Endothelial cell (in vitro differentiated cells): ENCODE measurements at regions not wholly inside any gene's neighbourhood (a gene's known extent, or its start where the extent isn't known, plus 50 kb on each side); places are given as distances from the start of the nearest gene placed in this dataset.

Experiments used
- DNase-seq: peaks from one replicate; pipeline ENCODE4 v3.0.0; 2021; ENCODE audit warnings: low spot score
- H3K27ac Mint-ChIP-seq: one replicate; pipeline ENCODE4 v1.8.0; 2021; ENCODE audit warnings: mixed read lengths, inconsistent platforms; ENCODE audit not compliant: unreplicated experiment
- H3K27me3 Mint-ChIP-seq: one replicate; pipeline ENCODE4 v1.8.0; 2021; ENCODE audit warnings: mild to moderate bottlenecking, moderate library complexity, mixed read lengths, inconsistent platforms; ENCODE audit not compliant: unreplicated experiment
- H3K36me3 Mint-ChIP-seq: one replicate; pipeline ENCODE4 v1.8.0; 2021; ENCODE audit warnings: mild to moderate bottlenecking, low read depth, mixed read lengths, inconsistent platforms; ENCODE audit not compliant: unreplicated experiment
- H3K4me1 Mint-ChIP-seq: one replicate; pipeline ENCODE4 v1.8.0; 2021; ENCODE audit warnings: mild to moderate bottlenecking, mixed read lengths, inconsistent platforms; ENCODE audit not compliant: unreplicated experiment
- H3K4me3 Mint-ChIP-seq: one replicate; pipeline ENCODE4 v1.8.0; 2021; ENCODE audit warnings: mild to moderate bottlenecking, mixed read lengths, inconsistent platforms; ENCODE audit not compliant: unreplicated experiment
- H3K9me3 Mint-ChIP-seq: one replicate; pipeline ENCODE4 v1.8.0; 2021; ENCODE audit warnings: mixed read lengths, inconsistent platforms; ENCODE audit not compliant: unreplicated experiment
- TF ChIP-seq, protein P1 (sequence below): fragments of 200-600 bp; sonication (generic); IDR thresholded peaks from one replicate; pipeline ENCODE4 v1.5.0; 2021; ENCODE audit warnings: antibody characterized with exemption; ENCODE audit not compliant: unreplicated experiment

DNA sequence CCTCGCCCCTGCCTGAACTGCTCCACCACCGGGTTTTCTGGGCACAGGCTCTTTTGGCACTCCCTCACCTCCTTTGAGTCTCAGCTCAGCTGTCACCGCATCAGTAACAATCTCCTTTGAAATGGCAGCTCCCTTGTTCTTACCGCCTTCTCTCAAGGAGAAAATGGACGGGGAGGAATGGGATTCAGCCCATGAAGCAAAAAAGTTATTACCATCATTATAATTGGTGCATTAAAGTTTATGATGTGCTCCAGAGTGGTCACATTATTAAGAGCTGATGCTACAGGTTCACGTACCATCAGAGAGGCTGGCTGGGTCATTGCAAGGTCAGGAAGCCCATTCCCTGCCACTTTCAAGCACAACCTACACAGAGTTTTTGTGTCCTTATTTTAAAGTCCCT lies 344.7 kb downstream of the AGTPBP1 start:
- Mint-ChIP-seq H3K9me3 (no peaks in the 10 kb centered on the region), H3K27me3 (no peaks in the 10 kb centered on the region), H3K4me1 (peaks cover 10% of the 10 kb centered on the region), H3K4me3 (no peak overlapping the region), H3K36me3 (no peaks in the 10 kb centered on the region), H3K27ac (no peak overlapping the region)
- DNase-seq: no peak
- TF ChIP-seq, protein P1, sequence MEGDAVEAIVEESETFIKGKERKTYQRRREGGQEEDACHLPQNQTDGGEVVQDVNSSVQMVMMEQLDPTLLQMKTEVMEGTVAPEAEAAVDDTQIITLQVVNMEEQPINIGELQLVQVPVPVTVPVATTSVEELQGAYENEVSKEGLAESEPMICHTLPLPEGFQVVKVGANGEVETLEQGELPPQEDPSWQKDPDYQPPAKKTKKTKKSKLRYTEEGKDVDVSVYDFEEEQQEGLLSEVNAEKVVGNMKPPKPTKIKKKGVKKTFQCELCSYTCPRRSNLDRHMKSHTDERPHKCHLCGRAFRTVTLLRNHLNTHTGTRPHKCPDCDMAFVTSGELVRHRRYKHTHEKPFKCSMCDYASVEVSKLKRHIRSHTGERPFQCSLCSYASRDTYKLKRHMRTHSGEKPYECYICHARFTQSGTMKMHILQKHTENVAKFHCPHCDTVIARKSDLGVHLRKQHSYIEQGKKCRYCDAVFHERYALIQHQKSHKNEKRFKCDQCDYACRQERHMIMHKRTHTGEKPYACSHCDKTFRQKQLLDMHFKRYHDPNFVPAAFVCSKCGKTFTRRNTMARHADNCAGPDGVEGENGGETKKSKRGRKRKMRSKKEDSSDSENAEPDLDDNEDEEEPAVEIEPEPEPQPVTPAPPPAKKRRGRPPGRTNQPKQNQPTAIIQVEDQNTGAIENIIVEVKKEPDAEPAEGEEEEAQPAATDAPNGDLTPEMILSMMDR: no peak

- H3K36me3 Mint-ChIP-seq: no peaks in the 10 kb centered on the region
Observed at GRCh38 chr9:85392260-85392659, 349.5 kb downstream of the AGTPBP1 start.

DNA sequence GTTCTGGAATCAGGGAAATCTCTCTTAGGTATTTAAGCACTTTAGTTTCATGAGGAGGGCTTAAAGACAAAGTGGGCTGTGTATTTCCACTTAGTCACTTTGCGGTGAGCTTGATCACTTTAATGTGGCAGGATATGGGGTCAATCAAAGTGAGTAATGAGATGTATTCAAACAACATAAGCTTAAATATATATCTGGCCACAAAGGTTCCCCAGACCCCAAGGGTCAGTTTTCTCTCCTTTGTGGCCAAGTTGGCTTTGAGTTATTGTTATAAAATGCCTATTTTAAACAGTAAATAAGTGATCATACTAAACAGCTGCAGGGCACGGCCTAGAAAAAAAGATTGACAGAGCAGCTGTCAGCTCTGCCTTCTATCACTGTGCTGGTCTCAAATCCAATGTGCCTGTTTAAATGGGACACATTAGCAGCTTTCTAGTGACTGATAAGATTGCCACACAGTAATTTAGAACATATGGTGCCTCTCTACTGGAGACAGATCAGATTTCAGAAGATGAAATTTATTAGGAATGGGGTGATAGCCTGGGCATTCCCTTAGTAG lies 363.9 kb downstream of the AGTPBP1 start:
- no peak overlapping the region for H3K27ac Mint-ChIP-seq
- no peaks in the 10 kb centered on the region for H3K27me3 Mint-ChIP-seq
- DNase-seq: no peak
- H3K4me1 Mint-ChIP-seq: no peaks in the 10 kb centered on the region
- H3K9me3 Mint-ChIP-seq: no peaks in the 10 kb centered on the region
- no peaks in the 10 kb centered on the region for H3K36me3 Mint-ChIP-seq
- TF ChIP-seq, protein P1: no peak
- no peak overlapping the region for H3K4me3 Mint-ChIP-seq

More at GRCh38 chr9:85392260-85392659, 349.5 kb downstream of the AGTPBP1 start:
- DNase-seq: no peak
- TF ChIP-seq, protein P1: no peak
- H3K27me3 Mint-ChIP-seq: no peaks in the 10 kb centered on the region
- no peaks in the 10 kb centered on the region for H3K9me3 Mint-ChIP-seq
- H3K4me1 Mint-ChIP-seq: peaks cover 8% of the 10 kb centered on the region
- no peak overlapping the region for H3K4me3 Mint-ChIP-seq
- H3K27ac Mint-ChIP-seq: no peak overlapping the region

DNA sequence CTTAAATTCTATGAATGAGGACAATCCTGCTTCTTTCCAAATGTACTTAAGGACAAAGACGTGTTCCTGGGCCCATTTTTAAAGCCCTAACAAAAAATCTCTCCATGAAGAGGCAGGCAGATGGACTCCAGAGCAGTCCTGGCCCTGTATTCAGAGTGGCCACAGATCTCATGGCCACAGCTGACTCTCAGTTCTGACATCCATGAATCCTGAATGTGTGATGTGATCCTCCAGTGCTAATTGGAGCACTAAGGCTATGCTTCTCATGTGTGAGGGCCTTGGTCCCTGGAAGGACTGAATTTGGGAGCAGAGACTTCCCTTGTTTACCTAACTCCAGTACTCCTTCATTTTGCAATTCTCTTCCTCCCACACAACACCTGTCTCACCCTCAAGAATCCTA lies 373.0 kb downstream of the AGTPBP1 start:
- TF ChIP-seq, protein P1: no peak
- no peak for DNase-seq
- no peaks in the 10 kb centered on the region for H3K4me1 Mint-ChIP-seq
- H3K27me3 Mint-ChIP-seq: peaks cover 3% of the 10 kb centered on the region
- no peak overlapping the region for H3K27ac Mint-ChIP-seq
- H3K9me3 Mint-ChIP-seq: no peaks in the 10 kb centered on the region
- no peaks in the 10 kb centered on the region for H3K36me3 Mint-ChIP-seq
- no peak overlapping the region for H3K4me3 Mint-ChIP-seq

DNA sequence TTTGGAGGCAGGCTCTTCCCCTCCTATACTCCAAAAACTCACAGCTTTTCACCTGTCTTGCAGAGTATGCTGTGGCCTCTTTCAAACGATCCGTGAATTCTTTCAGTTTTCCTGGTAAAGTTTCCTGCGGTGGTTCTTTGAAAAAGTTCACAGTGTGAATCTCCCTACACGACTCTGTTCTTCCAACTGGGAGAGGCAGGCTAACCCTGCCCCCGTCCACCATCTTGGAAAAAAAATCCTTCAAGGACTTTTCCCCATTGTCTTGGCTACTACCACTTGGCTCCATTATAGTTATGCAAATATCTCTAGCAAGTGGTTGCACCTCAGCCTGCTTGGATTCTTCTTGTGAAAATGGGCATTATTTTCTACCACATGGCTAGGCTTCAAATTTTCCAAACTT lies 382.6 kb downstream of the AGTPBP1 start:
- Mint-ChIP-seq H3K4me3 (no peak overlapping the region), H3K27ac (no peak overlapping the region), H3K4me1 (no peaks in the 10 kb centered on the region), H3K36me3 (no peaks in the 10 kb centered on the region), H3K9me3 (no peaks in the 10 kb centered on the region), H3K27me3 (peaks cover 2% of the 10 kb centered on the region)
- TF ChIP-seq, protein P1: no peak
- no peak for DNase-seq
